Thyroid gland (tissue), 4 donors: ENCODE measurements at regions not wholly inside any gene's neighbourhood (a gene's known extent, or its start where the extent isn't known, plus 50 kb on each side); places are given as distances from the start of the nearest gene placed in this dataset.

ENCODE experiments used
- DNase-seq, 2 donors: peaks; one replicate each; pipeline ENCODE4 v3.0.0-alpha.2; 2019
- H3K27ac ChIP-seq, 3 donors: fragments of 200-600 bp; sonication (generic); 1 replicate in 2 of 3; 2 replicates in 1 of 3; pipeline ENCODE4 v1.5.1; 2016 to 2019; ENCODE audit warnings: mild to moderate bottlenecking in 1 of 3, moderate library complexity in 1 of 3
- H3K27me3 ChIP-seq: fragments of 200-600 bp; sonication (generic); one replicate; pipeline ENCODE4 v1.5.1; 2019
- H3K36me3 ChIP-seq, 2 donors: fragments of 200-600 bp; sonication (generic); one replicate each; pipeline ENCODE4 v1.5.1; 2016 to 2019
- H3K4me1 ChIP-seq, 2 donors: fragments of 200-600 bp; sonication (generic); one replicate each; pipeline ENCODE4 v1.5.1; 2017 to 2019
- H3K4me3 ChIP-seq, 3 donors: fragments of 200-600 bp; sonication (generic); replicated peaks in 1 of 3; 1 replicate in 2 of 3; 2 replicates in 1 of 3; pipeline ENCODE4 v1.5.1; 2016; ENCODE audit warnings: mild to moderate bottlenecking in 1 of 3
- H3K9me3 ChIP-seq: fragments of 200-600 bp; sonication (generic); one replicate; pipeline ENCODE4 v1.5.1; 2017
- POLR2A ChIP-seq, 2 donors: fragments of 450-650 bp; IDR thresholded peaks; one replicate each; pipeline ENCODE4 v1.6.1; 2017; ENCODE audit warnings: antibody characterized with exemption in 2 of 2, mild to moderate bottlenecking in 2 of 2, moderate library complexity in 1 of 2
- WGBS, 2 donors: methylation state at CpG; one replicate each; pipeline ENCODE4 v1.1.5; 2017; 5-methylcytosine and 5-hydroxymethylcytosine counted together
- intact Hi-C: fragments of 100-400 bp; cut with DNase I; formaldehyde crosslinking; loops from one replicate; pipeline ENCODE4 v1.15.1; 2023
- TF ChIP-seq, protein P1 (sequence below), 6 experiments: fragments of 200-600 bp in 3 of 6; fragments of 450-650 bp in 3 of 6; sonication (generic) in 3 of 6; IDR thresholded peaks; one replicate each; pipeline ENCODE4 v1.5.1; 2016 to 2019; ENCODE audit warnings: antibody characterized with exemption in 6 of 6, mild to moderate bottlenecking in 2 of 6, inconsistent platforms in 1 of 6, moderate library complexity in 1 of 6

DNA sequence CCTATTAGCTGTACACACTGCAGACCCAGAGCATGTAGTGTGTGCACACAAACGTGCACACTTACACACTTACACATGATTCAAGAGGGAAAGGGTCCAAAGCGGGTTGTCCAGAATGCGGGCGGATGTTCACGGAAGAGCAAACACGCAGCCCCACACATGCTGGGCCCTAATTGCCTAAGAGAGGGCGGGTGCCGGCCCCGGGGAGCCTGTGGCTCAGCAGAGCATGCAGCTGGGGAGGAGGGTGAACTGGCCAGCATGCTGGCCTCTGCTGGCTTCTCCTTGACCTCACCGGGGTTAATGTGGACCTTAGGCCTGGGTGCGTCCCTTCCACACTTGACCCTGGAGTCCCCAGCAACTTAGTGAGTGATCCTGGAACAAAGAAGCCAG lies 816.3 kb downstream of the BRD1 start:
- no peak overlapping the region for H3K4me3 ChIP-seq
- H3K4me1 ChIP-seq = no peaks in the 10 kb centered on the region
- 51 to 59% methylated on average over 9 to 11 of the region's 11 CpGs for WGBS, 2 donors
- no peaks in the 10 kb centered on the region for H3K27me3 ChIP-seq
- no peaks in the 10 kb centered on the region for H3K9me3 ChIP-seq
- no peak for DNase-seq
- no peak overlapping the region for H3K27ac ChIP-seq
- intact Hi-C loops = no loop called here
- TF ChIP-seq, protein P1, sequence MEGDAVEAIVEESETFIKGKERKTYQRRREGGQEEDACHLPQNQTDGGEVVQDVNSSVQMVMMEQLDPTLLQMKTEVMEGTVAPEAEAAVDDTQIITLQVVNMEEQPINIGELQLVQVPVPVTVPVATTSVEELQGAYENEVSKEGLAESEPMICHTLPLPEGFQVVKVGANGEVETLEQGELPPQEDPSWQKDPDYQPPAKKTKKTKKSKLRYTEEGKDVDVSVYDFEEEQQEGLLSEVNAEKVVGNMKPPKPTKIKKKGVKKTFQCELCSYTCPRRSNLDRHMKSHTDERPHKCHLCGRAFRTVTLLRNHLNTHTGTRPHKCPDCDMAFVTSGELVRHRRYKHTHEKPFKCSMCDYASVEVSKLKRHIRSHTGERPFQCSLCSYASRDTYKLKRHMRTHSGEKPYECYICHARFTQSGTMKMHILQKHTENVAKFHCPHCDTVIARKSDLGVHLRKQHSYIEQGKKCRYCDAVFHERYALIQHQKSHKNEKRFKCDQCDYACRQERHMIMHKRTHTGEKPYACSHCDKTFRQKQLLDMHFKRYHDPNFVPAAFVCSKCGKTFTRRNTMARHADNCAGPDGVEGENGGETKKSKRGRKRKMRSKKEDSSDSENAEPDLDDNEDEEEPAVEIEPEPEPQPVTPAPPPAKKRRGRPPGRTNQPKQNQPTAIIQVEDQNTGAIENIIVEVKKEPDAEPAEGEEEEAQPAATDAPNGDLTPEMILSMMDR (IDR thresholded peaks at IDR 0.05) = no peak
- TF ChIP-seq POLR2A (IDR thresholded peaks at IDR 0.05) = no peak
- H3K36me3 ChIP-seq = no peaks in the 10 kb centered on the region

DNA sequence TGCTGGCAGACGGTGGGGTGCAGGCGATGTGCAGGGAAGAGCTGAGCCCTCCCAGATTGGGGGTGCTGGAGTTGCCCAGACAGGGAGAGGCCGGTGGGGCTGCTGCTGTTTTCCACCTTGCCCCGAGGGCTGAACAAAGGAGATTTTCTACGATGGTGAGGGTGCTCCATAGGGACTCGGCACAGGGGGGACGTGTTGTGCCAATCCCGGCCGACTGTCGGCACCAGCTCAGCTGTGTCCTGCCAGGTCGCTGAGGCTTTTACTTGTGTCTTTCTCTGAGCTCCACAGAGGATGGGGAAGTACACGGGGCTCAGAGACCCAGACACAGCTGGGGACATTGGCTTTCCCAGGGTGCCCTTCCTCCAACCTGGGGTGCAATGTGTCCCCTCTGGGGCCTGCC lies 816.8 kb downstream of the BRD1 start:
- intact Hi-C loops = no loop called here
- TF ChIP-seq POLR2A (IDR thresholded peaks at IDR 0.05) = no peak
- TF ChIP-seq, protein P1 (IDR thresholded peaks at IDR 0.05) = no peak
- H3K9me3 ChIP-seq = no peaks in the 10 kb centered on the region
- H3K36me3 ChIP-seq = no peaks in the 10 kb centered on the region
- no peak overlapping the region for H3K27ac ChIP-seq
- H3K4me3 ChIP-seq = no peak overlapping the region
- WGBS, 2 donors = 79 to 85% methylated on average over 9 to 12 of the region's 12 CpGs
- no peaks in the 10 kb centered on the region for H3K4me1 ChIP-seq
- no peaks in the 10 kb centered on the region for H3K27me3 ChIP-seq
- DNase-seq = no peak

DNA sequence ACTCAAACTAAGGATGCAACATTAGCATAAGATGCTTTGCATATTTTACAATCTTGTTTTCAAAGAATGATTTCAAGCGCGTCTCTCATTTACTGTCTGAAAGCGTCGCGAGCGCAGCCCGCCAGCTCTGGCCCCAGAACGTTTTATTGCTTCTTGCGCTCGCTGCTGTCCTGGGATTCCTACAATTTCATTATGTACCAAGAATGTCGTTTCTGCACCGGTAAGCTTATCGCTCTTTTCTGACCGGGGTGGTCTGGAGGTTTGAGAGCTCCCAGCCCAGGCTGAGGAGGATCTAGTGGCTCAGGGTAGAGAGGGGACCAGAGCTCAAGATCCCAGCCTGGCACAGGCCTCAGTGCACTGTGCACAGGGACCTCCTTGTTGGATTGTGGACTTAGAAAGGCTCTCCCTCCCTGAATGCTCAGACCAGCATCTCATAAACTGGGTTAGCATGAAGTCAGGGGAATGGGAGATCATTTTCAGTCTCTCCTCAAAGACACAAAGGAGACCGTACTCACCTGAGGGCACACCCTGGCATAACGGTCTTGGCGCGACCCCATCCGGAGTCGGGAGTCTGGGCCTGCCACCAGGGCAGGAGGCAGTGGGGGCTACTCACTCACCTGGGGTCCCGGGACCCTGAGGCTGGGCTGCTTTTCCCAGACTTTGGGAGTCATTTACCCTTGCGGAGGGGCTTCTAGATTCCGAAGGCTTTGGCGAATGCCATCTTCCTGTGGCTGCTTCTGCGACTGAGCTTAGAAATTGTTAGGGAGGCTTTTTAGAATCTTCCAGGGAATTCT lies 817.4 kb downstream of the BRD1 start:
- Histone ChIP-seq H3K4me1 (no peaks in the 10 kb centered on the region), H3K9me3 (no peaks in the 10 kb centered on the region), H3K27ac (no peak overlapping the region), H3K27me3 (no peaks in the 10 kb centered on the region), H3K4me3 (no peak overlapping the region), H3K36me3 (no peaks in the 10 kb centered on the region)
- WGBS, 2 donors = 82 to 89% methylated on average over 23 to 25 of the region's 25 CpGs
- intact Hi-C loops = no loop called here
- no peak for TF ChIP-seq POLR2A (IDR thresholded peaks at IDR 0.05)
- TF ChIP-seq, protein P1 (IDR thresholded peaks at IDR 0.05) = no peak
- DNase-seq = no peak

DNA sequence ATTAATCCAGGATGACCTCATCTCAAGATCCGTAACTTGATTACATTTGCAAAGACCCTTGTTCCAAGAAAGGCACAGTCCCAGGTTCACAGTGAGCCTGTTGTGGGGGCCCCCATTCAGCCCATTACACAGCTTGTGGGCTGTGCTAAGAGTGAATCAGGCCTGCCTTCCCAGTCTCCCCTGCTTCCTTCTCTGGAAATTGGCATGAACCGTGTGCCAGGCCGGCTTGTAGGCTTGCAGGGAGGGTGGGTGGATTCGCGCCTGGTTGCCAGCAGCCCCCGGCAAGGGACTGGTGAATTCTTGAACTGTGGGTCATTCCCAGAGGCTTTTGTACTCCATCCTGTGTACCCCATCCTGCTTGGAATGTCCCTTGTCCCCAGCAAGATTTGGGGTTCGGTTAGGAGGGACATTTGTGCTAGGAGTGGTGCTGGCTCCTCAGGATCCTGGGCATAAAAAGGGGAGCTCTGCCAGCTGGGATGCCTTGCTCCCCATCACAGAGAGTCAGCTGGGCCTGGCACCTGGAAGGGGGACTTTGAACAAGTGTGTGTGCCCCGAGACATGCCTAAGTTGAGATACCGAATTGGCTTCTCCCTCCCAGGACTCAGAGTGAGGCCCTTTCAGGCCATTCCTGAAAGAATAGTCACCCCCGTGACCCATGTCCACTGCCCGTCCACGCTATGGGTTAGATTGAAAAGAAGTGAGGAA lies 818.2 kb downstream of the BRD1 start:
- 86 to 88% methylated on average over 9 to 12 of the region's 12 CpGs for WGBS, 2 donors
- no peaks in the 10 kb centered on the region for H3K4me1 ChIP-seq
- no peaks in the 10 kb centered on the region for H3K27me3 ChIP-seq
- no peak overlapping the region for H3K4me3 ChIP-seq
- intact Hi-C loops = no loop called here
- H3K9me3 ChIP-seq = no peaks in the 10 kb centered on the region
- no peak for TF ChIP-seq POLR2A (IDR thresholded peaks at IDR 0.05)
- TF ChIP-seq, protein P1 (IDR thresholded peaks at IDR 0.05) = no peak
- H3K27ac ChIP-seq = no peak overlapping the region
- H3K36me3 ChIP-seq = no peaks in the 10 kb centered on the region
- no peak for DNase-seq

DNA sequence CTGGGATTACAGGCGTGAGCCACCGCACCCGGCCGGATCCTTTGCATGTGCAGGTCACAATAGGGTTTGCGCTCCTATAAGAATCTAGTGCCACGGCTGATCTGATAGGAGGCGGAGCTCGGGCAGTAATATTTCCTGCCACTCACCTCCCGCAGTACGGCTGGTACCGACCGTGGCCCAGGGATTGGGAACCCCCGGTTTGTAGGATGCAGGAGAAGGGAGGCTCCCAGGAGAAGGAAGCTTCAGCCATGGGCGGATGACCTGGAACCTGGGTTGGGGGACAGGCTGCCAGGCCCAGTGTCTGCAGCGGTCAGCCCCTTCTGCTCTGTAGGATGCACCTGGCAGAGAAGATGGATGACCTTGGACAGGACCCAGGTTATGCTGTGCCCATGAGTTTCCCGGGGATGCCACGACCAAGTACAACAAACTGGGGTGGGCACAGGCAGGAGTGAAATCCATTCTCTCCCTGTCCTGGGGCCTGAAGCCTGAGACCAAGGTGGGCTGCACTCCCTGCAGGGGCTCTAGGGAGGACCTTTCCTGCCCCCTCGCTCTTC lies 818.9 kb downstream of the BRD1 start:
- no peaks in the 10 kb centered on the region for H3K9me3 ChIP-seq
- H3K27me3 ChIP-seq = no peaks in the 10 kb centered on the region
- no peaks in the 10 kb centered on the region for H3K36me3 ChIP-seq
- 86 to 90% methylated on average over 13 to 18 of the region's 18 CpGs for WGBS, 2 donors
- intact Hi-C loops = no loop called here
- no peak overlapping the region for H3K4me3 ChIP-seq
- H3K4me1 ChIP-seq = no peaks in the 10 kb centered on the region
- no peak for TF ChIP-seq POLR2A (IDR thresholded peaks at IDR 0.05)
- TF ChIP-seq, protein P1 (IDR thresholded peaks at IDR 0.05) = no peak
- H3K27ac ChIP-seq = no peak overlapping the region
- DNase-seq = no peak
